ENCODE measurements at regions not wholly inside any gene's neighbourhood (a gene's known extent, or its start where the extent isn't known, plus 50 kb on each side); places are given as distances from the start of the nearest gene placed in this dataset.
"Not testable (repeated sequence)": the region's sequence is repeated elsewhere in the genome, so short reads cannot be mapped to it uniquely, and the experiment has no call there.

DNA sequence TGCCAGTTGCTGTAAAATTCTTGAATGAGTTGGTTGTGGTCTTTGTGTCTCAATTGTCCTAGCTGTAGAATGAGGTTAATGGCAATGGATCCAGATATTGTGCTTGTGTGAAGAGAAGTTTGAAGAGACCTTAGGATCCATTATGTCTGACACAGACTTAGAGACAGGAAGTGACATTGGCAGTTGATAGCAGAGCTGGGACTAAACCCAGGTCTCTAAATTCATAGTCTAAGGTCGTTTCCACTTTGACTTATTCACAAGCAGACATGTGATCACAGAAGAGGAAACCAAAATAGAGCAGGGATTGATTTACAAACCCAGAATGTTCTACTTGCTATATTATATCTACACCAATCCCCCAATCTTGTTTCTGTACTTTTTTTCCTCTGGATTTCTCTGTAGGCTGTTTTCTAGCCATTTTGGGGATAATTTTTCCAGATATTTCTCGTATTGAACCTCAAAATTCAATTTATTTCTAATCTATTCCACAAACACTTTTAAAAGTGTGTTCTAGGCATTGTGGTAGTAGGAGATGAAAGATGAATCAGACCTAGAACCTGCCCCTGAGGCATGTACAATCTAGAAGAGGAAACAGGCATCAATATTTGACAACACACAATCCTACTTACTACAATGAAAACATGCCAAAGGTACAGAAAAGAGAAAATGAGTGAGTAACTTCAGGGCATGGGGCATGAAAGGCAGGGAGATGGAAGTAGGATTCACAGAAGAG lies 123.3 kb downstream of the NFKBIZ start:
- no peak for DNase-seq
- H3K4me3 Mint-ChIP-seq = no peak overlapping the region
- peaks cover 10% of the 10 kb centered on the region for H3K4me1 Mint-ChIP-seq
- H3K9me3 Mint-ChIP-seq = peaks cover 12% of the 10 kb centered on the region
- no peaks in the 10 kb centered on the region for H3K36me3 Mint-ChIP-seq (ENCODE audit: low read depth)
- H3K27ac Mint-ChIP-seq = no peak overlapping the region
- H3K27me3 Mint-ChIP-seq (ENCODE audit: low read depth, poor library complexity) = peaks cover 8% of the 10 kb centered on the region
- TF ChIP-seq, protein P1, sequence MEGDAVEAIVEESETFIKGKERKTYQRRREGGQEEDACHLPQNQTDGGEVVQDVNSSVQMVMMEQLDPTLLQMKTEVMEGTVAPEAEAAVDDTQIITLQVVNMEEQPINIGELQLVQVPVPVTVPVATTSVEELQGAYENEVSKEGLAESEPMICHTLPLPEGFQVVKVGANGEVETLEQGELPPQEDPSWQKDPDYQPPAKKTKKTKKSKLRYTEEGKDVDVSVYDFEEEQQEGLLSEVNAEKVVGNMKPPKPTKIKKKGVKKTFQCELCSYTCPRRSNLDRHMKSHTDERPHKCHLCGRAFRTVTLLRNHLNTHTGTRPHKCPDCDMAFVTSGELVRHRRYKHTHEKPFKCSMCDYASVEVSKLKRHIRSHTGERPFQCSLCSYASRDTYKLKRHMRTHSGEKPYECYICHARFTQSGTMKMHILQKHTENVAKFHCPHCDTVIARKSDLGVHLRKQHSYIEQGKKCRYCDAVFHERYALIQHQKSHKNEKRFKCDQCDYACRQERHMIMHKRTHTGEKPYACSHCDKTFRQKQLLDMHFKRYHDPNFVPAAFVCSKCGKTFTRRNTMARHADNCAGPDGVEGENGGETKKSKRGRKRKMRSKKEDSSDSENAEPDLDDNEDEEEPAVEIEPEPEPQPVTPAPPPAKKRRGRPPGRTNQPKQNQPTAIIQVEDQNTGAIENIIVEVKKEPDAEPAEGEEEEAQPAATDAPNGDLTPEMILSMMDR (IDR thresholded peaks at IDR 0.05) = no peak

DNA sequence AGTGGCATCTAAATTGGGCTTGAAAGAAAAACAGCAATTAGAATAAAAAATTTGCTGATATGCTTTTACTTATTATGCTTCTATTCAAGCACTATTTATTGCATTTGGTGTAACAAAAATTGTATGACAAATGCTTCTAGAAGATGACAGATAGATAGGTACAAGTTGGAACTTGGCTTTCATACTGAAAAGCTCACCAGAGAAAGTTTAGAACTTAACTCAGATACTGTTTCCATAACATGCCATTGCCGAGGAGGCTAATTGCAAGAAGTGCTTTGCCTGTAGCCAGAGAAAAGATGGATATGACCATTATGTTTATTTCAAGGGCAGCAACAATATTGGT lies 123.8 kb downstream of the NFKBIZ start:
- H3K4me1 Mint-ChIP-seq = peaks cover 10% of the 10 kb centered on the region
- peaks cover 12% of the 10 kb centered on the region for H3K9me3 Mint-ChIP-seq
- H3K27me3 Mint-ChIP-seq (ENCODE audit: low read depth, poor library complexity) = peaks cover 8% of the 10 kb centered on the region
- no peak for DNase-seq
- H3K36me3 Mint-ChIP-seq (ENCODE audit: low read depth) = no peaks in the 10 kb centered on the region
- H3K27ac Mint-ChIP-seq = no peak overlapping the region
- no peak overlapping the region for H3K4me3 Mint-ChIP-seq
- TF ChIP-seq, protein P1 (IDR thresholded peaks at IDR 0.05) = no peak

DNA sequence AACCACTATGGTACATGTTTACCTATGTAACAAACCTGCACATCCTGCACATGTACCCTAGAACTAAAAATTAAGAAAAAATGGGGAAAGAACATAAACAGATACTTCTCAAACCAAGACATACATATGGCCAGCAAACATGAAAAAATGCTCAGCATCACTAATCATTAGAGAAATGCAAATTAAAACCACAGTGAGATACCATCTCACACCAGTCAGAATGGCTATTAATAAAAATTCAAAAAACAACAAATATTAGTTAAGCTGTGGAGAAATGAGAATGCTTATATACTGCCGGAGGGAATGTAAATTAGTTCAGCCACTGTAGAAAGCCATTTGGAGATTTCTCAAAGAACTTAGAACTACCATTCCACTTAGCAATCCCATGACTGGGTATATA lies 126.1 kb downstream of the NFKBIZ start:
- H3K27ac Mint-ChIP-seq; DNase-seq; H3K4me3 Mint-ChIP-seq; H3K4me1 Mint-ChIP-seq; H3K36me3 Mint-ChIP-seq (ENCODE audit: low read depth); H3K9me3 Mint-ChIP-seq: not testable (repeated sequence)
- H3K27me3 Mint-ChIP-seq (ENCODE audit: low read depth, poor library complexity) = peaks cover 19% of the 10 kb centered on the region

DNA sequence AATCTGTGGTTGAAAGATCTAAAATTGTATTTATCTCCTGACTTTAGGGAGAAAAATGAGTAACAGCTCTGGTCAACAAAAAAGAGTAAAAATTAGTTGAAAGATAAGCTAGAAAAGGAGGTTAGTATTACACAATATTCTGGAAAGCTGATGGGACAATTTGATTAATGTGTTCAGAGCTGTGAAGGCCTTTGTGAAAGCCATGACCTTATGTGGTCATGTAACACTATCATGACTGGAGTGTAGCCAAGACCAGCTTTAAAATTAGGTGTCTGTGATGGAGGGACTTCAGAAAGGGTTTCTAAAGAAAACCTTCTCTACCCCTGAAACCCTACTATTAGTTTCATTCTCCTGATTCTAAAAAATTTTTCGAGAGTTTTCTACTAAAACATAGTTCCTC lies 127.2 kb downstream of the NFKBIZ start:
- Mint-ChIP-seq H3K4me3 (no peak overlapping the region), H3K27me3 (ENCODE audit: low read depth, poor library complexity) (peaks cover 21% of the 10 kb centered on the region), H3K9me3 (no peaks in the 10 kb centered on the region), H3K27ac (no peak overlapping the region), H3K36me3 (ENCODE audit: low read depth) (no peaks in the 10 kb centered on the region), H3K4me1 (peaks cover 10% of the 10 kb centered on the region)
- no peak for DNase-seq
- TF ChIP-seq, protein P1 (IDR thresholded peaks at IDR 0.05) = no peak

DNA sequence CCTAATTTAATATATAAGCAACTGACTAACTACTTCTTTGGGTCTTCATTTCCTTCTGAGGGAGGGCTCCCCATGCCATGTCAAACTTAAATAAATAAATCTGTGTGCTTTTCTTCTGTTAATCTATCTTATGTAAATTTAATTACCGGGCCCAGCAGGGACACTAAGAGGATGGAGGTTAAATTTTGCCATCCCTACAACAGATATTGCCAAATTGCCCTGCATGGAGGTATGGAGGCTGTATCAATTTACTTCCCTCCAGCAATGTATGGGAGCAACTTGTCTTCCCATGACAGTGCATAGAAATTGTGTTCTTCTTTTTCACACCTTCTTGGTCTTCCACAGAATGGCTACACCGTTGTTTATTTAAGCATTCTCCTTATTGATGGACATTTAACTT lies 129.0 kb downstream of the NFKBIZ start:
- no peak for DNase-seq
- H3K27ac Mint-ChIP-seq = no peak overlapping the region

DNA sequence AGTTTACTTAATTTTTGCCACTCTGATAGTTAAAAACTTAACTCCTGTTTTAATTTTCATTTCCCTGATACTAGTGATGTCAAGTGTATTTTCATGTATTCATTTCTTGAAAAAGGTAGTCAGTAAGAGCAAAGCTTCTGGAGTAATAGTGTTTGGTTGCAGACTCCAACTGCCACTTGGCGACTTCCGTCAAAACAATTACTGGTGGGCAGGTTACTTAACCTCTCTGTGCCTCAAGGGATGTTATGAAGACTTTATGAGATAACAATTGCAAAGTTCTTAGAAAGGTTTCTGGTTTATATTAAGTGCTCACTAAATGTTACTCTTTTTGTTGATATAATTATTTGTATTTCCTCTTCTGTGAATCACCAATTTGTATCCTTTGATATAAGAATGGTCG lies 129.7 kb downstream of the NFKBIZ start:
- TF ChIP-seq, protein P1 (IDR thresholded peaks at IDR 0.05) = no peak
- no peak overlapping the region for H3K4me3 Mint-ChIP-seq
- no peak overlapping the region for H3K27ac Mint-ChIP-seq
- peaks cover 5% of the 10 kb centered on the region for H3K4me1 Mint-ChIP-seq
- H3K9me3 Mint-ChIP-seq = no peaks in the 10 kb centered on the region
- H3K36me3 Mint-ChIP-seq (ENCODE audit: low read depth) = no peaks in the 10 kb centered on the region
- peaks cover 21% of the 10 kb centered on the region for H3K27me3 Mint-ChIP-seq (ENCODE audit: low read depth, poor library complexity)
- DNase-seq = no peak

More for the DNA sequence above, 129.0 kb downstream of the NFKBIZ start:
- H3K9me3 Mint-ChIP-seq = no peaks in the 10 kb centered on the region
- H3K4me3 Mint-ChIP-seq = no peak overlapping the region
- H3K36me3 Mint-ChIP-seq (ENCODE audit: low read depth) = no peaks in the 10 kb centered on the region
- TF ChIP-seq, protein P1 (IDR thresholded peaks at IDR 0.05) = no peak
- H3K4me1 Mint-ChIP-seq = peaks cover 5% of the 10 kb centered on the region
- peaks cover 21% of the 10 kb centered on the region for H3K27me3 Mint-ChIP-seq (ENCODE audit: low read depth, poor library complexity)
